LoVo (cell line): ENCODE measurements at regions not wholly inside any gene's neighbourhood (a gene's known extent, or its start where the extent isn't known, plus 50 kb on each side); places are given as distances from the start of the nearest gene placed in this dataset.

ENCODE experiments used
- DNase-seq: peaks from one replicate; pipeline ENCODE4 v3.0.0-alpha.2; 2016; ENCODE audit warnings: low spot score

DNA sequence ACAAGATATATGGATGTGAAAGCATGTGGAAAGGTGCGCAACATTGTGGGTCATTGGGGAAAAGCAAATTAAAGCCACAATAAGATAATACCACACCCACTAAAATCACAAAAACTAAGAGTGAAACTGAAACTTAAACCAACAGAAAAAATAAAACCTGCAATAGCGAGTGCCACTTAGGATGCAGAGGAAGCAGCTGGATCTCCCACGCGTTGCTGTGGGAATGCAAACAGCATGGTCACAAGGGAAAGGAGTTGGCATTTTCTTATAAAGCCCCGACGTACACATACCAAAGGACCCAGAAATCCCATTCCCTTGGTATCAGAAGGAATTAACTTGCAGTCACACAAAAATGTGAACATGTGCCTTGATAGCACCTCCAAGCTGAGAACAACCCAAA lies 712.0 kb downstream of the TBC1D22A start:
- no peak for DNase-seq

DNA sequence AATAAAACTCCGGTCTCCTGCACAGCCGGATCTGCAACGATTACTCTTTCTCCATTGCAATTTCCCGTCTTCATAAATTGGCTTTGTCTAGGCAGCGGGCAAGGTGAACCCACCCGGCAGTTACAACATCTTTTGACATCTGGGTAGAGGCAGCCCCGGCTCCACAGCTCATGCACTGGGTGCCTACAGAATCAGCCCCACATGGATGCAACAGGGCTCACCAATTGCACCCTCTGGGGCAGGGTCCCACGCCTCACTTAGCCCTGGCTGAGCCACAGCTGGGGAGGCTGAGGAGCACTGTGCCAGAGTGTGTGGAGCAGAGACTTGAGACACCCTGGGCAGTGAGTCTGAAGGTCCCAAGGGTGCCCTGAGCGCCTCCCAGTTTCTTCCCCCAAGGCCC lies 710.2 kb downstream of the TBC1D22A start:
- DNase-seq: no peak

DNA sequence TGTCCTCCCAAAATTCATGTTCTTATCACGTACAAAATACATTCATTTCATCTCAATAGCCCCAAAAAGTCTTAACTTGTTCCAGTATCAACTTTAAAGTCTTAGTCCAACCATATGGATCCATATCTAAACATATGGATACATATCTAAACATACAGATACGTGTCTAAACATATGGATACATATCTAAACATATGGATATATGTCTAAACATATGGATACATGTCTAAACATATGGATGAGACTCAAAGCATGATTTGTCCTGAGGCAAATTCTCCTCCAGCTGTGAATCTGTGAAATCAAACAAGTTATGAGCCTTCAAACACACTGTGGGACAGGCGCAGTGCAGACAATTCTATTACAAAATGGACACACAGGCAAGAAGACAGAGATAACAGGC lies 709.0 kb downstream of the TBC1D22A start:
- DNase-seq: no peak

DNA sequence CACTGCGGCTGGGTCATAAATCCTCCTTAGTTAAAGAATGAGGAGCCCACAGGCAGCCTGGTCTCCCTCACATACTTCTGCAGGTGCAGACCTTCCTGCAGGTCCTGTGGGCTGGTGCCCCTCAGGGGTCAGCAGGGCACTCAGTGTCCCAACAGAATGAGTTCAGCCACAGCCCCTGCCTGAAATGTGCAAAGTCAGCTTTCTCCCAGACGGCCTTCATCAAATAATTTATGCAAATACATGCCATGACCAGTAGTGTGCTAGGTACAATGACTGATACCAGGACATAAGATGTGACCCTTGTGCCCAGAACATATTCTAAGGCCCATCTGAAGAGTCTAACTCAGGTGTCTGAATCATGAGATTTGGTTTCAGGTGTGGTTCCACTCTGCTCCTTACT lies 703.4 kb downstream of the TBC1D22A start:
- DNase-seq: no peak

DNA sequence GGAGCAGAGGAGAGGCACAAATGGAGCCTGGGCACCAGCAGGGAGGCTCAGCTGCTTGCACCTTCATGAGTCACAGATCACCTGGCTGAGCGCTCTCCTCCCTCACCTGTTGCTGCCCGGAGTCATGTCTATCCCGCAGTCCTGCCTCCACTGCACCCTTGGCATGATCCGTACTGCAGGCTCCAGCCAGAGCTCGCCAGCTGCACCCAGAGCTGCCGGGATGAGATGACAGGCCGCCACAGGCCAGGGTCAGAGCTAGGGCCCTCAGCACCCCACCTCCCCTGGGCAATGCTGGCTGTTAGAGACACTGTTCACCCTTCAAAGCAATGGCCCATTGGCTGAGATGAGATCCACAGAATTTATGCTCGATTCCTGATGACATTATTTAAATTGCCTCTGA lies 702.8 kb downstream of the TBC1D22A start:
- no peak for DNase-seq

DNA sequence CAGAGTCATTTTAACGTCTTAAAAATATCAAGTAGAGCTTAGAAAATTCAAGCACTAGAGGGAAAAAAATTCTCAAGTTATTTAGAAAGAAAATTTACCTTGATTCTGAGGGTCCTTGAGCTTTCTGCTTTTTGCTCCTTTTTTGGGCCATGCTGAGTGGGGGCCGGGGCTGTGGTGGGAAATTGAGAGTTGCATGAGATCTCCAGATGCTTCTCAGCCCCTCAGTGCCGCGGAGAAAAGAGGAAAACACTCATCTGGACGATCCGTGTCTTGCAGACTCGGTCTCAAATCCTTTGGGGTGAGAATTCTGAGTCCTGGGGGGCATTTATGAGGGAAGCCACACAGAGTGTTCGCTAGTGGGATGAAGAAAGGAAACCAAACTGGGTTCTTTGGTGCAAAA lies 700.8 kb downstream of the TBC1D22A start:
- DNase-seq: no peak

DNA sequence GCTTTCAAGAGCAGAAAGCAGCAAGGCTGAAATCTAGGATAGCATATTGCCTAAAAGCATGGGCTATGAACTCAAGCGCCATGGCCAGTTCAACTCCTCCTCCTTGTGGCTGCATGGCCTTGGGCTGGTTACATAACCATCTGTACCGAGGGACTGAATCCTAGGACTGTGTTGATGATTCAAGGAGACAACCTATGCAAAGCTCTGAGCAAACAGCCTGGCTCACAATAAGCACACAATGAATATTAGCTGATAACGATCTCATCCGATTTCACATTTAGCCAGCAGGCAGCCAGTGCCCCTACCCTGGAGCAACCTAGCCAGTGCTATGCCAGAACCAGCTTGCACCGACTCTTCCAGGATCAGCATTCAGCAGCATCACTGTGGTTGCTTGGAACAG lies 698.4 kb downstream of the TBC1D22A start:
- DNase-seq: no peak

DNA sequence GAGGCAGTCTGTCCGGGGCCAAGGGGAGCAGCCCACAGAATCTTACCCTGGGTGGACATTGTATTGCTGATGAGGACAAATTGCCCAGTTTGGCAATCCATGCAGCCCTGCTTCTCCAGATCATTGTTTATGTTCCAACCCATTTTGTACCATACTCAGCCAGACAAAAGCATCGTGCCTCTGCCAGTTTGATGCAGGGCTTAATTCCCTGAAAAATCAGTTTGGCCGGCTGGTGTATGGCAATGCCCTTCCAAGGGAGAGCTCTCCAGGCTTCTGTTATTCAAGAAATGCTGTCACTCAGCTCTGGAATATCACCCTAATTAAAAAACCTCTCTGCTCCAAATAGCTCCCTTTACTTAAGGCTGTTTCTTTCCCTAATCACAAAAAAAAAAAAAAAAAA lies 697.7 kb downstream of the TBC1D22A start:
- no peak for DNase-seq

DNA sequence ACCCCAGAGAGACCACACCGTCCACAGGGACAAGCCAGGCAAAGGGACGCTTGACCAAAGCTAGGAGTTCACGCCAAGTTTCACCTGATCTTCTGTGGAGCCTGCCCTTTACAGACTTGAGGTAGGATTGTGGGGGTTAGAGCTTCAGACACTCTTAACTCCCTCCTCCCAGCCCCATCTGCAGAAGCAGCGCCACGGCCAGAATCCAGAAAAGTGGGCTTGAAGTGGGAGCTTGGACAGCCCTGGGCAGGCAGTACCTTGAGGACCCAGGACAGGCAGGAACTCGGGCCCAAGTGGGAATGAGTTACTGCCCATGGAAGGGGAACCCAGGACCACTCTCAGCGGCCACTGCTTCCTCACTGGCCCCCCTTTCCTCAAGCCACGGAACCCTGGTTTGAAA lies 695.9 kb downstream of the TBC1D22A start:
- no peak for DNase-seq

DNA sequence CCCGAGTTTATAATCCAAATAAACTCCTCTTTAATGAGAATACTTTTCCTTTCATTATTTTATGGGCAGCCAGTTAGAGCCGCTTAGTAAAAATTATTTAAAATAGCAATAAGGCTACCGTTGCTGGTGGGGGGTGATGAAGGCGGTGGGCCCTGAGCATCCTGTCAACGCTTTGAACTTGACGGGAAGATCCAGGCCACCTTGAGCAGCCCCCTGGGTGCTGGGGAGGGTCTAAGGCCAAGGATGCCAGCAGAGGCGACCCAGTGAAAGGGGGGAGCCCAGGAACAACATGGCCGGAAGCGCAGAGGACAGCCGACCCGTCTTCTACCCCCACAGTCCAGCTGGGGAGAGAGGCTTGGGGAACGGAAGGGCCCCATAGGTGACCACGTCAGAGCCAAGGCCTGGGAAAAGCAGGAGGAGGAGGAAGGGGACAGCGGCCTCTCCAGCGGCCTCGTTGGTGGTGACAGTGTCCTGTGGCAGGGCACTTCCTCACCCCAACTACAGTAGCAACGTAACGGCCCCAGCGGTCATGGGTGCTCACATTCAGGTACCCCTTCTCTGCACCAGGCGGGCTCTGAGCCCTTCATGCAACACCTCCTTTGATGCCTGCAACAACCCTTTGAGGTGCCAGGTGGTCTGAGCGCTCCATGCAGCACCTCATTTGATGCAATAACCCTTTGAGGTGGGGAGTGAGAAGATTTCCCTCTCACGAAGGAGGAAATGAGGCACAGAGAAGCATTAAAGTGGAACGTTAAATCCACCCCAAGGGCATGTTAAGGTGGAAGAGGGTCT lies 695.3 kb downstream of the TBC1D22A start:
- DNase-seq: no peak

DNA sequence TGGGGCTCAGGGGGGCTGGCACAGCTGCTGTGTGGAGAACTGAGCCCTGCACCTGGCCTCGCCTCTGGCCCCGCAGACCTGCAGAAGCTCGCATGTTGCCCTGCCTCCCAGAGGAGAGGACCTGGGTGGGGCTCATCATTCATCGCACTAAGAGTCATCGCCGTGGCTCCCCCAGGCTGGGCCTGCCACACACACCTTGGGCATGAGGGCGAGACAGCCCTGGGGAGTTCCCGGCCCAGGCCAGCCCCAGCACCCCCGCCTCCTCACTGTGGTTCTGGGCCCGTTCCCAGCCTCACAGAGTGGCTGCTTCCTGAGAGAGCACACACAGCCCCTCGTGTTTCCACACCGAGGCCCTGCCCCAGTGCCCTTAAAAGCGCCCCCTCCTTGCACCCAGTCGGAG lies 694.6 kb downstream of the TBC1D22A start:
- no peak for DNase-seq

DNA sequence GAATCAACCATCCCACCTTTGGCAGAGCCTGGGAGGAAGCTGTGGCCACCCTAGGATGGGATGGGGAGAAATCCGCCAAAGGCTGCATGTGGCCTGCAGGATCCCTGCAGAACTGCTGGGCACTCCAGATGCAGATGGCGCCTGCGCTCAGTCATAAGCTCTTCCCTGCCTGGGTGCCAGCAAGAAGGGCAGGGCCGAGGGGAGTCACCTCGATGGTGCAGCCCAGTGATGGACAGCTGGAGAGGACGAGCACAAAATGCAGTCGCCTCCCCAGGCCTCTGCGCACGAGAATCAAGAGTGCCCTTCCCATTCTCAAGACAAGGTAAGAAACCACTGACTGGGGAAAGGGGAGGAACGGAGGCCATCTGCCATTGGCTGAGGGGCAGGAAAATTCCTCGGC lies 693.6 kb downstream of the TBC1D22A start:
- no peak for DNase-seq

DNA sequence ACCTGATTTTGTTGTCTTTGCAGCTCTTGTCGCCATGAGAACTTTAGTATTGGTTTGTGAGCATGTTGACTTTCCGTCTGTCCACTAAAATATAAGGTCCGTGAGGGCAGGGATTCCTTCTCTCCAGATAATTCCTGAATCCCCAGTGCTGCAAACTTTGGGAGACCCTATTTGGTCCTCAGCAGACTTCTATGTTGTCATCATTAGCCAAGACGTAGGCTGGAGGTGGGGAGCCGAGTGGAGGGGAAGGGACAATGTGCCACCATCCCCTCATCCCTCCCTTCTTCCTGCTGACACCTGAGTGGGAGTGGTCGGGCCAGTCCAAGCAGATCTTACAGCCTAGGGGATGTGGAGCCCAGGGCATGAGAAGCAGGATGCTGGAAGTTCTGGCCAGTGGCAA lies 690.6 kb downstream of the TBC1D22A start:
- no peak for DNase-seq

DNA sequence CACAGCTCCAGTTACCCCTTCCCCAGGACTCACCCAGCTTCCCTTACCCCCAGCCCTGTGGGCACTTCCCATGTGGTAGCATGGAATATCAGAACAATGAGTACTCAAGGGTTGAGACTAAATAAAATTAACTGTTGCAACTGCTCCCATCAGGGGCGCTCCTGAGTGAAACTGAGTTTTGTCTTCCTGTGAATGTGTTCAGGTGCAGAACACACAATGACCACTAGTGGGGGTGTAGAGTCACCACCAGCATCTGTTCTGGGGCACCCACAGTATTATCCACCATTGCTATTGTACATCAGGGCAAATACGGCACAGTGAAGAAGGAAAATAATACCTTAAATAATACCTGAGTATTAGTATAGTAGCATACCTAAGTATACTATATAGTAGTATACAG lies 689.7 kb downstream of the TBC1D22A start:
- peak; percentile 44 for DNase-seq

DNA sequence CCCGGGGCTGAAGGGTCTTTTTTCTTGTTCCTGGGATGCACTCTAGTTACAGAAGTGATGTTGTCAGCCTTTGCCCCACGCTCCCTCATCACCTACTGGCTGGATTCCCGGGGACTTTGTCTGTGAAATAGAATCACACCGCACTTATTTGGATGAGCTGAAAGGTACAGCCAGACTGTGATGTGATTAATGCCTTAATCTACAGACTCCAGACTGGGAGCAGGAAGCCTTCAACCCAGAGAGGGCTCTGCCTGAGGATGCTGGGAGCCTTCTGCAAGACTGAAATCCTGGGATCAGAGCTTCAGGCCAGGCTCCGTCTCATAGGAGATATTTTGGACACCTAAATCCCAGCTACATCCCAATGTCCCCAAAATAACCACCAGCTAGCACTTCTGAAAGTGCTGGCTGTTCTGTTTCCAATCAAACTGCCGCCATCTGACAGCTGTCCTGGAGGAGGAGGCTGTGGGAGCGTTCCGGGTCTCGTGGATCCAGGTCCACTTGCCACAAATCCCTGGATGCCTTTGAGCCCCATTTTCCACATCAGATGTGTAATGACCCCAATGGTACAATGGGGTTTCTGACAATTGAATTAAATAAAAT lies 688.5 kb downstream of the TBC1D22A start:
- no peak for DNase-seq

DNA sequence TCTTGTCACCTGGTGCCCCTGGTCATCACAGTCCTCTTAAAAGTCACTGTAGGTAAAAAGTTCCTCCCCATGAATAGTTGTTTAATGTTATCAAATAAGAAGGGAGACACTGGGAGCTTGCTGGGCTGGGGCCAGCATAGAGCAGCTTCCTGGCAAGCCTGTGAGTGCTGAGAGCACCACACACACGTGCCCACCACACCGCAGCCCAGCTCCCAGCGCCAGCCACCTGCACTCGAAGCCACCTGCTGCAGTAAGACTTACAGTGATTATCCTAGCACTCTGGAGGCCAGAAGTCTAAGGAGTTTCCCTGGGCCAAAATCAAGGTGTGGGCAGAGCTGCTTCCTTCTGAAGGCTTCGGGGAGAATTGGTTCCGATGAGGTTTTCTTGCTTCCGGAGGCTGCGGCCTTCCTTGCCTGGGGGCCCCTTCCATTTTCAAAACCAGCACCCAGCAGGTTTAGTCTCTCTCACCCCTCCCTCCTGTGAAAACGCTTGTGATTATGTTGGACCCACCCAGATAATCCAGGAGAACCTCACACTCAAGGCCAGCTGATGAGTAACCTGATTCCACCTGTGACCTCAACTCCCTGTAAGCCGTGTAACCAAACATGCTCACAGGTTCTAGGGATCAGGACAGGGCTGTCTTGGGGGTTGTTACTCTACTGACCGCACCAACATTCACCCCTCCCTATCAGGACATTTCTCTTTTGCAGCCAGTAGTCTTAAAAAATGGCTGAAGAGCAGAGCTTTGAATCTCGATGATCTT lies 687.2 kb downstream of the TBC1D22A start:
- DNase-seq: no peak

DNA sequence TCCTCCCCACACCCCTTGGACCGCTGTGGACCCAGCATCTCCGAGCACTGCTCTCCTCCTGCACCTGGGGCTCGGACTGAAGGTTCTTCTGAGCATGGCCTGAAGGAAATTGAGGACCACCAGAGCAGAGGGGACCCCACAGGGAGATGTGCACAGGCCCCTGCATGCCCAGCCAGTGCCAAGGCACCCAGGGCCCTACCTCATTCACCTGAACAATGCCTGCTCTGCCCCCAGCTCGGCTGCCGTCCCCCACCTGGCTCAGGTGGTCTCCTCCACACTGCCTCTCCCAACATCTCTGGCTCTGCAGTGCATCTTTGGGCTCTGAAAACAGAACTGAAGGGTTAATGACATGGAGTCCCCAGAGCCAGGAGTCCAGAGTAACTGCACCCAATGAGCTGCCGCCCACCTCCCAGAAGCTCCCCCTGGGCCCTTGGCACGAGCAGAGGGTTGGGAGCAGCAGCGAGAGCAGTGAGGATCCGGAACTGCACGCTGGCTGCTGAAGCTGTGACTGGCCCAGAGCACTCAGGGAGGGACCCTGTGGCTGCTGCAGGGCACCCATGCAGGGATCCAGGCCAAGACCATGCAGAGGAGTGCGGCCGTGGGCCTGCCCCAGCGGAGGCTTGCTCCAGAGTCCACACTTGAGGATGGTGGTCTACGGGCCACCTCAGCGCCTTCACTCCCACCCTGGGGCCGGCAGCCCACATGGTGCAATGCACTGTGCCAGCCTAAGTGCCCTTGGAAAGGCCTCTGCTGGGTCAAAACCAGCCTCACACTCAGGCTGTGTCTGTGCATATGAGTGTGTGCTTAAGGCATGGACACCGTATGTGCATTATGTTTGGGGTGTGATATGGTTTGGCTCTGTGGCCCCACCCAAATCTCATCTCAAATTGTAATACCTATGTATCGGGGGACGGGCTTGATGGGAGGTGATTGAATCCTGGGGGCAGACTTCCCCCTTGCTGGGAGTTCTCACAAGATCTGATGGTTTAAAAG lies 686.1 kb downstream of the TBC1D22A start:
- no peak for DNase-seq

DNA sequence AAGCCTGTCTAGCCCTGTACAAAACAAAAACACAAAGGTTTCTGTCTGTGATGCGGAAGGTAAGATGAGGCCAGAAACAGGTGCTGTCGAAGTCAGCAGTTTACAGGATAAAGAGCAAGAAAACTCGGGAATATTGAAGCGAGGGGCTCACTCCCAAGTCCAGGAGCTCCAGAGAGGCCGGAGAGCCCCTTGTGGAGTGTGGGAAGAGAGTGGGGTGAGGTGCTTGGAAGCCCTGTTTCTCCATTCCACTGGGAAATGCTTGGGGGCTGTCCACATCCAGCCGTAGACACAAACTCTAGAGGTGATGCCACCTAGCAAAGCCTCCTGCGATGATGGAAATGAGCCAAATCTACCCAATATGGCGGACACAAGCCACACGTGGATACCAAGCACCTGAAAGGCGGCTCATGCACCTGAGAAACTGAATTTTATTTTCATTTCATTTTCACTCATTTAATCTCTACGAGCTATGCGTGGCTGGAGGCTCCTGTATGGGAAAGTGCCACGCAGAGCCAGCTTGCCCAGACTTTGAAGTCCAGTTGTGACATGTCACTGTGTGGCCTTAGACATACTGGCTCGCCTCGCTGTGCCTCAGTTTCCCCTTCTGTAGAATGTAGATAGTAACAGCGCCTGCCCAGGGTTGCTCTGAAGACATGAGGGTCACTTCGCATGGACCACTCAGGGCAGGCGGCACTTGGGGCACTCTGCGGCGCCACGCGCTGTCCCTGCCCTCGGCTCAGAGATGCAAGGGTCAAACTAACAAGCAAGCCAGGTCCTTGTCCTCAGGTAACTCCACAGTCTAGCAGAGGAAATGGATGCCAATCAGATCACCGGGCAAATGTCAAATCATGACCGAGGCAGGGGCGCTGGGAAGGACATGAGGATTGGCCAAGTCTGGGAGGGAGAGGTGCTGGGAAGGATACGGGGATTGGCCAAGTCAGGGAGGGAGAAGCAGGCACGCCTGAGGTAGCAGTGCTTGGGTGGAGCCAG lies 684.7 kb downstream of the TBC1D22A start:
- DNase-seq: no peak

DNA sequence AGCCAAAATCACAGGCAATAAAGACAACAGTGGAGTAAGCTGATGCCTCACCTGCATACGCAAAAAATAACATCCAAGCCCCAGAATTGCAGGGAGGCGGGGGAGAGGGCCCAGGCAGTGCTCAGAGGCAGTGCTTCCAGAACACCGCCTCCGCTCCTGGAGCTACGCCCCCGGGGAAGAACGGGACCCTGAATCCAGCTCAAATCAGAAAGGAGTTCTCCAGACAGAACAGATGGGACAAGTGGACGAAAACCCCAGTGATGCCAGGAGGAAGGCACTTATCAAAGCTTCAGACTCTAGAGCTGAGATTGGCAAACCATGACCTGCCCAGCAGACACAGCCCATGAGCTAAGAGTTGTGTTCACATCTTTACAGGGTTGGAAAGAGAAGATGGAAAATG lies 683.9 kb downstream of the TBC1D22A start:
- no peak for DNase-seq

DNA sequence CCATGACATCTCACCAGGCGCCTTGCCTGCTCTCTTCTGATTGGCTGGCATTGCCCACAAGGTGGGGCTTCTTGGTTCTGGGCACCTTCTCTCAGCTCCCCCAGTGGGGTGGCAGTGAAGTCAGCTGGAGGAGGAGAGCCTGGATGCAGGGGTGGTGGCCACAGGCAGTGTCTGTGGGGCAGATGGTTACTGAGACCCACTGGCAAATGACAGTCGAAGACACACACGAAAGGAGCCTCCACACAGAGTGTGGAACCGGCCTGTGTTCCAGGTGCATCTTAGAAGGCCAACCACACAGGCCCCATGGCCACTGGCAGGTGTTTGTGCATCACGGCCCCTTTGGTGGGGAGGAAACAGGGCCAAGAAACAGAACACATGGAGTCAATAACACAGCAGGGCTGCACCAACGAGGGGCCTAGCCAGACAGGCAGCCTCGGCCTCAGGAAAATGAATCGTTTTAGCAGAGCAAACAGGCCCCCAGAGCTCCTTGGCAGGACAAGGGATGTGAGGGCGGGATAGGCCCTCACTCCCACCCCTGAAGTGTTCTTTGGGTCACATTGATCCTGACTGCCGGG lies 683.4 kb downstream of the TBC1D22A start:
- DNase-seq: no peak
